H1 (cell line): ENCODE measurements at regions not wholly inside any gene's neighbourhood (a gene's known extent, or its start where the extent isn't known, plus 50 kb on each side); places are given as distances from the start of the nearest gene placed in this dataset.

ENCODE experiments used
- CTCF ChIA-PET: fragments of 300-600 bp; sonication (Branson Sonifier 250); formaldehyde crosslinking; loops from one replicate; lab custom pipeline; 2021; ENCODE audit not compliant: partially characterized antibody; lab: Charles Lee
- POLR2A ChIA-PET: fragments of 300-600 bp; sonication (Branson Sonifier 250); formaldehyde crosslinking; loops from one replicate; lab custom pipeline; 2021; ENCODE audit warnings: inconsistent platforms; ENCODE audit not compliant: partially characterized antibody; lab: Charles Lee
- DNase-seq, 2 experiments: peaks; one replicate each; pipeline versions ENCODE4 v3.0.0 to v3.0.0-alpha.2; 2010 to 2022; ENCODE audit warnings: low spot score in 2 of 2, low read depth in 1 of 2, mixed read lengths in 1 of 2
- FAIRE-seq: peaks from 2 replicates; lab custom pipeline; 2011; peaks lifted over from hg19 to GRCh38; lab: Jason Lieb, UNC
- H2AFZ ChIP-seq: 2 replicates; pipeline ENCODE4 v1.8.1; 2012; ENCODE audit warnings: low read length, inconsistent platforms
- H2AK5ac ChIP-seq: 2 replicates; pipeline ENCODE4 v1.6.1; 2013; ENCODE audit warnings: low read depth, low read length
- H2BK120ac ChIP-seq: replicated peaks from 2 replicates; pipeline ENCODE3; 2013; ENCODE audit warnings: low read depth, low read length, inconsistent platforms
- H2BK12ac ChIP-seq: 2 replicates; pipeline ENCODE4 v1.6.1; 2013; ENCODE audit warnings: low read depth, low read length
- H2BK15ac ChIP-seq: 2 replicates; pipeline ENCODE4 v1.6.1; 2013; ENCODE audit warnings: low read length
- H2BK20ac ChIP-seq: 2 replicates; pipeline ENCODE4 v1.6.1; 2013; ENCODE audit warnings: low read length
- H2BK5ac ChIP-seq: 2 replicates; pipeline ENCODE4 v1.6.1; 2013; ENCODE audit warnings: low read depth, low read length
- H3K14ac ChIP-seq: 2 replicates; pipeline ENCODE4 v1.6.1; 2013; ENCODE audit warnings: inconsistent platforms; ENCODE audit not compliant: insufficient read length
- H3K18ac ChIP-seq: 2 replicates; pipeline ENCODE4 v1.6.1; 2013; ENCODE audit warnings: low read length; ENCODE audit errors: extremely low read depth
- H3K23ac ChIP-seq: 2 replicates; pipeline ENCODE4 v1.6.1; 2013; ENCODE audit warnings: inconsistent platforms; ENCODE audit not compliant: insufficient read length
- H3K23me2 ChIP-seq: 2 replicates; pipeline ENCODE4 v1.6.1; 2013; ENCODE audit warnings: low read depth, low read length
- H3K27ac ChIP-seq: 2 replicates; pipeline ENCODE4 v1.6.1; 2011; ENCODE audit warnings: low read depth, low read length, inconsistent platforms
- H3K27me3 ChIP-seq, 4 experiments: replicated peaks in 1 of 4; 1 replicate in 1 of 4; 2 replicates in 3 of 4; pipeline versions ENCODE4 v1.6.1 to v1.8.1; 2011 to 2013; ENCODE audit warnings: low read length in 3 of 4, mild to moderate bottlenecking in 3 of 4, inconsistent platforms in 2 of 4, mixed read lengths in 2 of 4, moderate library complexity in 1 of 4; ENCODE audit not compliant: control insufficient read depth in 3 of 4, insufficient read depth in 3 of 4; ENCODE audit errors: extremely low read depth in 1 of 4
- H3K36me3 ChIP-seq, 4 experiments: 2 replicates each; pipeline versions ENCODE4 v1.6.1 to v1.8.1; 2011 to 2013; ENCODE audit warnings: mild to moderate bottlenecking in 4 of 4, low read length in 3 of 4, moderate library complexity in 2 of 4, control low read depth in 1 of 4, inconsistent platforms in 1 of 4; ENCODE audit not compliant: insufficient read depth in 4 of 4, control insufficient read depth in 2 of 4
- H3K4ac ChIP-seq: replicated peaks from 2 replicates; pipeline ENCODE3; 2013; ENCODE audit warnings: low read length, low read depth, mixed read lengths, inconsistent platforms; ENCODE audit not compliant: insufficient read length
- H3K4me1 ChIP-seq, 4 experiments: replicated peaks in 1 of 4; 1 replicate in 1 of 4; 2 replicates in 3 of 4; pipeline versions ENCODE4 v1.6.1 to v1.8.1; 2011 to 2013; ENCODE audit warnings: low read length in 3 of 4, inconsistent platforms in 2 of 4, mixed read lengths in 1 of 4; ENCODE audit not compliant: insufficient read depth in 4 of 4, control insufficient read depth in 3 of 4
- H3K4me2 ChIP-seq, 2 experiments: 2 replicates each; pipeline versions ENCODE4 v1.6.1 to v1.8.1; 2011 to 2013; ENCODE audit warnings: low read depth in 2 of 2, low read length in 2 of 2, control low read depth in 1 of 2, inconsistent platforms in 1 of 2, mild to moderate bottlenecking in 1 of 2; ENCODE audit not compliant: insufficient read depth in 1 of 2
- H3K4me3 ChIP-seq, 4 experiments: fragments of 200-600, 300-600 bp in 1 of 4; sonication (generic), shearing (Covaris generic), sonication (Bioruptor Twin) in 1 of 4; 2 replicates each; pipeline versions ENCODE4 v1.5.1 to v1.8.1; 2011 to 2016; ENCODE audit warnings: low read length in 4 of 4, low read depth in 3 of 4, control low read depth in 2 of 4, inconsistent platforms in 2 of 4, mild to moderate bottlenecking in 2 of 4, mixed read lengths in 1 of 4, moderate library complexity in 1 of 4; ENCODE audit not compliant: insufficient read depth in 2 of 4; ENCODE audit errors: extremely low read depth in 1 of 4
- H3K56ac ChIP-seq: replicated peaks from 2 replicates; pipeline ENCODE3; 2013; ENCODE audit warnings: low read depth, mild to moderate bottlenecking, mixed read lengths, low read length, inconsistent platforms; ENCODE audit not compliant: insufficient read length
- H3K79me1 ChIP-seq: 2 replicates; pipeline ENCODE4 v1.6.1; 2013; ENCODE audit warnings: low read depth, low read length, control low read depth
- H3K79me2 ChIP-seq, 2 experiments: 2 replicates each; pipeline versions ENCODE4 v1.6.1 to v1.8.1; 2012 to 2013; ENCODE audit warnings: low read length in 2 of 2, mild to moderate bottlenecking in 2 of 2, inconsistent platforms in 1 of 2; ENCODE audit not compliant: insufficient read depth in 2 of 2, control insufficient read depth in 1 of 2
- H3K9ac ChIP-seq, 4 experiments: replicated peaks in 1 of 4; 1 replicate in 1 of 4; 2 replicates in 3 of 4; pipeline versions ENCODE4 v1.6.1 to v1.8.1; 2011 to 2013; ENCODE audit warnings: low read depth in 3 of 4, low read length in 3 of 4, control low read depth in 2 of 4, mild to moderate bottlenecking in 2 of 4, moderate library complexity in 2 of 4, inconsistent platforms in 1 of 4; ENCODE audit errors: extremely low read depth in 1 of 4
- H3K9me3 ChIP-seq, 2 experiments: 2 replicates each; pipeline versions ENCODE4 v1.6.1 to v1.8.1; 2012 to 2013; ENCODE audit warnings: mild to moderate bottlenecking in 2 of 2, moderate library complexity in 2 of 2, control low read depth in 1 of 2, inconsistent platforms in 1 of 2, low read depth in 1 of 2, low read length in 1 of 2, mixed read lengths in 1 of 2; ENCODE audit not compliant: insufficient read depth in 2 of 2
- H4K20me1 ChIP-seq, 2 experiments: replicated peaks in 1 of 2; 2 replicates each; pipeline versions ENCODE3 to v1.8.1; 2011 to 2013; ENCODE audit warnings: inconsistent platforms in 2 of 2, low read length in 2 of 2, mild to moderate bottlenecking in 1 of 2; ENCODE audit not compliant: insufficient read depth in 2 of 2, control insufficient read depth in 1 of 2
- H4K5ac ChIP-seq: 2 replicates; pipeline ENCODE4 v1.6.1; 2013; ENCODE audit warnings: low read length, low read depth, mixed read lengths, inconsistent platforms; ENCODE audit not compliant: insufficient read length
- H4K8ac ChIP-seq: 2 replicates; pipeline ENCODE4 v1.8.0; 2013; ENCODE audit warnings: mild to moderate bottlenecking, moderate library complexity, low read length, inconsistent platforms; ENCODE audit not compliant: insufficient read depth; ENCODE audit errors: extremely low read depth
- H4K91ac ChIP-seq: replicated peaks from 2 replicates; pipeline ENCODE3; 2013; ENCODE audit warnings: low read length, mixed read lengths, inconsistent platforms; ENCODE audit not compliant: insufficient read length
- NANOG ChIP-seq: IDR thresholded peaks from 2 replicates; pipeline ENCODE4 v1.6.1; 2011; ENCODE audit warnings: low read length, low read depth, mild to moderate bottlenecking, inconsistent platforms; ENCODE audit not compliant: insufficient read depth, poor library complexity, severe bottlenecking
- WGBS, 2 experiments: shearing (Covaris generic) in 1 of 2; methylation state at CpG; one replicate each; pipeline versions ENCODE4 v1.1.6 to v1.1.7; 2013 to 2015; ENCODE audit warnings: low lambda C conversion rate in 2 of 2, mixed read lengths in 2 of 2, inconsistent platforms in 1 of 2, low coverage in 1 of 2, missing lambda C conversion rate in 1 of 2; ENCODE audit not compliant: insufficient replicate concordance in 2 of 2, insufficient coverage in 1 of 2, insufficient read length in 1 of 2; ENCODE audit errors: extremely low coverage in 1 of 2, missing lambda C conversion rate in 1 of 2; 5-methylcytosine and 5-hydroxymethylcytosine counted together

DNA sequence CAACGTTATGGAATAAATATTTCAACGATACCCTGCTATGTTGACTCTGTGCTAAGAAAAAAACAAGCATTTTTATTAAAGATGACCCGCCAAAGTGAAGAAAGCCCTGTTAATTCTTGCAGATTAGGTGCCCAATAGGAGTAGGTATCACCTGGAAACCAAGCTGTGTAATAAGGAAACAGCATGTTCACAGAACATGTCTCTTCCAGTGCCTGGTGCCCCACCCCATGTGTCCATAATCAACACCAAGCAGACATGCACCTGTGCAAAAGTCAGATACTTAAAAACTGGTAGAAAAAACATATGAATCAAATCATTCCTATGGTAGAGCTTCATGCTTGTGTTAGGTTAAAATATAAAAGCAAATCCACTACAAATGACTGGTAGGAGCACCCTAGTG lies 327.1 kb downstream of the SHANK2 start:
- CTCF ChIA-PET = interaction anchor here (1.0 to 3.7 kb wide), 5 partner anchors 12 to 134 kb away, joined by 3 to 22 read pairs (median 4); no protein-coding TSS in a partner anchor
- Histone ChIP-seq H3K9ac (no peak overlapping the region), H3K56ac (no peak overlapping the region), H3K36me3 (peaks cover 0 to 3% (median 0%) of the 10 kb centered on the region in 4 experiments; a peak in 2 of 8 replicates), H3K4me2 (no peak overlapping the region), H2BK120ac (no peak overlapping the region), H3K23me2 (no peaks in the 10 kb centered on the region), H3K23ac (no peak overlapping the region), H3K79me1 (peaks cover 5% of the 10 kb centered on the region), H4K8ac (no peak overlapping the region), H4K20me1 (no peaks in the 10 kb centered on the region), H3K79me2 (peaks cover 0 to 3% of the 10 kb centered on the region in 2 experiments; a peak in 1 of 4 replicates), H3K4me3 (no peak overlapping the region), H2AFZ (no peak overlapping the region), H2BK20ac (no peak overlapping the region), H3K18ac (no peak overlapping the region), H2BK5ac (no peak overlapping the region), H4K5ac (no peak overlapping the region), H2AK5ac (no peak overlapping the region)
- POLR2A ChIA-PET = no interaction called here
- TF ChIP-seq NANOG = no peak
- TF ChIP-seq, all 59 proteins: peak for 0
- peaks cover 3 to 14% (median 4%) of the 10 kb centered on the region in 4 experiments; a peak in 5 of 7 replicates for H3K4me1 ChIP-seq
- DNase-seq = no peak
- H3K4ac ChIP-seq = no peak overlapping the region
- peaks cover 13 to 20% of the 10 kb centered on the region in 2 experiments for H3K9me3 ChIP-seq
- no peak overlapping the region for H2BK15ac ChIP-seq
- no peak overlapping the region for H2BK12ac ChIP-seq
- no peaks in the 10 kb centered on the region for H3K27me3 ChIP-seq
- no peak overlapping the region for H3K14ac ChIP-seq
- FAIRE-seq = no peak
- H3K27ac ChIP-seq = no peak overlapping the region
- WGBS, 2 experiments = 93% methylated on average over 3 of the region's 3 CpGs; no CpG with 5 or more reads in 1 of the 2 experiments
- no peak overlapping the region for H4K91ac ChIP-seq
